ENCODE measurements at regions not wholly inside any gene's neighbourhood (a gene's known extent, or its start where the extent isn't known, plus 50 kb on each side); places are given as distances from the start of the nearest gene placed in this dataset.

- no peak for TF ChIP-seq CTCF (IDR thresholded peaks at IDR 0.05)
- TF ChIP-seq POLR2A (IDR thresholded peaks at IDR 0.05) = no peak
Measured at GRCh38 chr2:126783341-126783740, 115.3 kb upstream of the TEX51 start.

Measured in body of pancreas (tissue), 4 donors.